Loucy (cell line): ENCODE measurements at regions not wholly inside any gene's neighbourhood (a gene's known extent, or its start where the extent isn't known, plus 50 kb on each side); places are given as distances from the start of the nearest gene placed in this dataset.

Experiments used
- EZH2phosphoT487 ChIP-seq: fragments of 200-600 bp; IDR thresholded peaks from 2 replicates; pipeline ENCODE4 v1.6.1; 2018; ENCODE audit warnings: antibody characterized with exemption, mild to moderate bottlenecking, moderate library complexity, borderline replicate concordance
- TF ChIP-seq, protein P1 (sequence below): fragments of 200-600 bp; sonication (generic); conservative IDR thresholded peaks from 2 replicates; pipeline ENCODE4 v1.5.1; 2014; ENCODE audit warnings: mild to moderate bottlenecking, antibody characterized with exemption, low read length

DNA sequence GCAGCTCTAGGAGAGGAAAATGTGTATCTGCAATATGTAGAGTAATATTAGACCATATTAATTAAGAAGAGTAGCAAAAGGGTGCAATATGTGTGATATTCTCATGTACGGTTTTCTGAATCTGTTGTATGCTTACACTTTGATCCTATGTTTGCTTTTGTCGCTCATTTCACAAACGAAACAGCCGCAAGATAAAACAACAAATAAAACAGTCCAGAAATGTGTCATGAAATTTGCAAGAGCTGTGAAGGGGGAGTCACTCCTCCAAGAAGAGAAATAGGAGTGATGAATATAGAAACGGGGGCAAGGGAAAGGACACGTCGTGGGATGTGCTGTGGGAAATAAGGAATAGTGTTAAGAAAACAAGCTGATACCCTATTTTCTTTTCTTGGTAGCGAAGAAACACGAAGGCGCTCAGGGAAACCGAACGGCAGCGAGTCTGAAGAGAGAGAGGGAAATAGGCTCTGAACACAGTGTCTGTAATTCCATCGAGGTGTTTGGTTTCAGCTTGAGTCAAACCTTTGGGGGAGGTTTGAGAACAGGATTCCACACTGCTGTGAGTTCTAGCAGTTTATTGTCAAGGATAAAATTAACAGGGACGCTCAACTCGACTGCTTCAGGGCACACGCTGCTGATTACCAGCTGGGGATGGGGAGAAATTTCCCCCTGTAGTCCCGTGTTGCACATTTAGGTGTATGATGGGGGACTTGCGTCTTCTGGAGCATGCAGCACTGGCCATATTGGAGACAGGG, 595.6 kb upstream of the TENM3 start:
- TF ChIP-seq, protein P1, sequence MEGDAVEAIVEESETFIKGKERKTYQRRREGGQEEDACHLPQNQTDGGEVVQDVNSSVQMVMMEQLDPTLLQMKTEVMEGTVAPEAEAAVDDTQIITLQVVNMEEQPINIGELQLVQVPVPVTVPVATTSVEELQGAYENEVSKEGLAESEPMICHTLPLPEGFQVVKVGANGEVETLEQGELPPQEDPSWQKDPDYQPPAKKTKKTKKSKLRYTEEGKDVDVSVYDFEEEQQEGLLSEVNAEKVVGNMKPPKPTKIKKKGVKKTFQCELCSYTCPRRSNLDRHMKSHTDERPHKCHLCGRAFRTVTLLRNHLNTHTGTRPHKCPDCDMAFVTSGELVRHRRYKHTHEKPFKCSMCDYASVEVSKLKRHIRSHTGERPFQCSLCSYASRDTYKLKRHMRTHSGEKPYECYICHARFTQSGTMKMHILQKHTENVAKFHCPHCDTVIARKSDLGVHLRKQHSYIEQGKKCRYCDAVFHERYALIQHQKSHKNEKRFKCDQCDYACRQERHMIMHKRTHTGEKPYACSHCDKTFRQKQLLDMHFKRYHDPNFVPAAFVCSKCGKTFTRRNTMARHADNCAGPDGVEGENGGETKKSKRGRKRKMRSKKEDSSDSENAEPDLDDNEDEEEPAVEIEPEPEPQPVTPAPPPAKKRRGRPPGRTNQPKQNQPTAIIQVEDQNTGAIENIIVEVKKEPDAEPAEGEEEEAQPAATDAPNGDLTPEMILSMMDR, result no peak
- TF ChIP-seq EZH2phosphoT487, result no peak
